ENCODE measurements at regions not wholly inside any gene's neighbourhood (a gene's known extent, or its start where the extent isn't known, plus 50 kb on each side); places are given as distances from the start of the nearest gene placed in this dataset.

DNA sequence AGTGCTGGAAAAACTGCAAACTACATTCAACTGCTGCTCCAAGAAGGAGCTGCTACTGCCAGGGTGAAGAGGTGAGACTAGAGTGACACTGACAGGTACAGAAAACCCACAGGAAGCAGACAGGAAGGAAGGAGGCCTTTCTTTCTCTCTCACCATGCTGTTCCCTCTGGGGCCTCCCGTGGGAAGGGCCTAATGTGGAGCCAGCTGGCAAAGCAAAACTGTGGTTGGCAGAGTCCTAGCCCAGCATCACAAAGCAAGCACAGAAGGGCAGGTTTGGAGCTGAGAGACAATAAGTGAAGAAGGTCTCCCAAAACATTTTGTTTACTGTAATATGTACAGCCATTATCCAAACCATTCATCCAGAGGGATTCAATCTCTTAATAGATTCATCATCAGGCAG is 122.5 kb upstream of the MAX start:
- no peak for DNase-seq (ENCODE audit: low spot score)

DNA sequence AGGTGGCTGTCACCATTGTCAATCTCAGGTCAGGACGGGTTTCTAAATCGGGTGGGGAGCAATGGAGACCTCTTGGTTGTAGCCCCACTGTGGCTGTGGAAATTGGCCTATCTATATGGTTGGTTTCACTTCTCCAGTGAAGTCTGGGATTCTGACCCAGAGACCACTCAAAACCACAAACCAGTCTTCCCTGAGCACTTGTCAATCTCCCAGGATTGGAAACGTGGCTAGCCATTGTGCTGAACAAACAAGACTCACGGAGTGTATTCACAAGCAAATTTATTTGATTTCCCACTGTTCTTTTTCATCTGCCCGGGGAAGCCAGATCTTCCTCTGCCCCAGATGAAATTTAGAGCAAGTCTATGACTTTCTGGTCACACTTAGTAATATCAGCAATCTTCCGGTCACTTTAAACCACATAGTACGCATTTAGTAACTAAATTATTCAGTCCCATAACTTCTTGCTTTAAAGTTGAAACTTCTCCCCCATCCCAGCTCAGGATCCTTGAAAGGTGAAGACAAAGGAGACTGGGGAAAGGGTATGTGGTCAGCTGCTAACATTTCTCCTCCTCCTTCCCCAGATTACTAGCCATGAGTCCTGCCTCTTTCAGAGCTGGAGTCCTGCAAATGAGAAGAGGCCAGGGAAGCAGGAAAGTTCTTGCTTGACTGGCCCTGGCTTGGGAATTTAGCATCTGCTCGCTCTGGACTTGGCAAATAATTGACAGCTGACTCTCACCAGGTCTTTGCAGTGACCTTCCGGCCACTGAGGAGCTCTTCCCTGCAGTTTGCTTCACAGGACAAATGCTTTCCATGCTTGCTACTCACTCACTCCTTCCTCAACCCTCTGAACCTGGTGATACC is 123.2 kb upstream of the MAX start:
- no peak for DNase-seq (ENCODE audit: low spot score)

DNA sequence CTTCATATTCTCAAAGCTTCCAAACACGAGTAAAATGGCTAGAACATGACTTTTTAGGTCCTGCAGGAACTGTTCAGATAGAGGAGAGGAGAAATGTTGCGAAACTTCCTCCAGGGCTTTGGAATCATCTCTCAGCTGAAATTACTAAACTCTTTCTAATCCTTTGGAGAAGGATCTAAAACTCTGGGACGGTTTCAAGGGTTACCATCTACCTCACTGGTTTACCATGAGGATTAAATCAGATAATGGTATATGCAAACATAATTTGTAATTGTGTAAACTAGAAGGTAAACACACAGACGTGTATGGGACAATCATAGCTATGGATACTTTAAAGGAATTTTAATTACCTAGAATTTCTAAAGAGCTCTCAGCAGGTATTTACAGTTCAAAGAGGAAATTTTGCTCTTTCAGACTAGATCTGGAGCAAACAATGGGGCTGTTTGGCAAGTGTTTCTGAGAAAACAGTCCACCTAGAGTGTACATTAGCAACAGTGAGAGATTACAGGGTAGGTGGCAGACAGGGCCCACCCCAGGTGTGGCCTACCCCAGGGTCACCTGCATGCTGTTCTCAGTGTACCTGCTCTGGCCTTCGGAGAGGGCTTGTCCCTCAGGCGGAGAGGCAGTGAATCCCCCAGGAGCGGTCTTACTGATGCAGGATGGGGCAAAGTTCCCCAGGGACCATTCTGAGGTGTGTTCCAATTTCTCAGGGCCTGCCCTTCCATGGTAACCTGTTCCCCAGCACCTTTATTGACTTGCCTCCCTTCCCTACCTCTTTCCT is 124.7 kb upstream of the MAX start:
- DNase-seq (ENCODE audit: low spot score) = no peak

DNA sequence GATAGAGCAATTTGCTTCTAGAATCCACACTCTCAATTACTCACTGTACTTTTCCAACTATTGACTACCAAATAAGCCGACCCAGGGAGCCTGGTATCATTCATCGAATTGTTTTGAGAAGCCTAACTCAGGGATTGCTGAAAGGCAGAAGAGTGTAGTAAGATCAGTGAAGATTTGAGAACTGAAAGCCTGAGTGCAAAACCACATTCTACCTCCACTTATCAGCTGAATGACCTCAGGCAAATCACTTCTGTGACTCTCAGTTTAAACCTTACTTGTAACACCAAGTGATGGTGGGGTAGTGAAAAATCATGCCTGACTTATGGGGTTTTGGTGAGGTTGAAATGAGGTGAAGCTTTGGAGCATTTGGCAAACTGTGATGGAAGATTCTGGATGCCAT is 126.1 kb upstream of the MAX start:
- no peak for DNase-seq (ENCODE audit: low spot score)

DNA sequence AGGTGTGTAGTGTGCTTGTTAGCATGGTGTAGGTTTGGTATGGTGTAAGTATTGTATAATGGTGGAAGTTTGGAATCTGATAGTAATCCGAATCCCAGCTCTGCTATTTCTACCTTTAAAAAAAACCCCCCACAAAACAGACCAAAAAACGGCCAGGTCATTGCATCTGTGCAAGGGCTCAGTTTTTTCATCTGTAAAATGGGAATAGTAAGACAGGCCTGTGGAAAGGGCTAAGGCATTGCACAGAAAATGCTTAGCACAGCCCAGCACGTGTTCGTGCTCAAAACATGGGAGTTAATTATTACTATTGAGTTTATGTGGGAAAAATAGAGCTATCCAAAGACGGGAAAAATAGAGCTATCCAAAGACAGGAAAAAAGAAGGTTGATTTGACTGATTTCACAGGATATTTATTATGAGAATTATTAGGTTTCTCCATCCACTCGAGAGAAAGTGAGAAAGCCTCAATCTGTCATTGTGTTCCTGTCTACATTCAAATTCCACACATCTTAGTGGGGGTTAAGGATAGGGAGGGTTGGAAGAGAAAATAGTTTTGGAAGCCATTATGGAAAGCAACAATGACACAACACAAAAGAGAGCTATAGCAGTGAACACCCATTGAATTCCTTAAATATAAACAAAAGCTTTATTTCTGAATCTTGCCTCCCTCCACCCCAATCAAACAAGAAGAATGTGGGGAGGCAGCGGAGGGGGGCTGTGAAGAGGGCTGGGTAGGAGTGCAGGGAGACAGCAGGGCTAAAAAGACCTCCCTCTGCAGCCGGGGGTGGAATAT is 126.8 kb upstream of the MAX start:
- no peak for DNase-seq (ENCODE audit: low spot score)

DNA sequence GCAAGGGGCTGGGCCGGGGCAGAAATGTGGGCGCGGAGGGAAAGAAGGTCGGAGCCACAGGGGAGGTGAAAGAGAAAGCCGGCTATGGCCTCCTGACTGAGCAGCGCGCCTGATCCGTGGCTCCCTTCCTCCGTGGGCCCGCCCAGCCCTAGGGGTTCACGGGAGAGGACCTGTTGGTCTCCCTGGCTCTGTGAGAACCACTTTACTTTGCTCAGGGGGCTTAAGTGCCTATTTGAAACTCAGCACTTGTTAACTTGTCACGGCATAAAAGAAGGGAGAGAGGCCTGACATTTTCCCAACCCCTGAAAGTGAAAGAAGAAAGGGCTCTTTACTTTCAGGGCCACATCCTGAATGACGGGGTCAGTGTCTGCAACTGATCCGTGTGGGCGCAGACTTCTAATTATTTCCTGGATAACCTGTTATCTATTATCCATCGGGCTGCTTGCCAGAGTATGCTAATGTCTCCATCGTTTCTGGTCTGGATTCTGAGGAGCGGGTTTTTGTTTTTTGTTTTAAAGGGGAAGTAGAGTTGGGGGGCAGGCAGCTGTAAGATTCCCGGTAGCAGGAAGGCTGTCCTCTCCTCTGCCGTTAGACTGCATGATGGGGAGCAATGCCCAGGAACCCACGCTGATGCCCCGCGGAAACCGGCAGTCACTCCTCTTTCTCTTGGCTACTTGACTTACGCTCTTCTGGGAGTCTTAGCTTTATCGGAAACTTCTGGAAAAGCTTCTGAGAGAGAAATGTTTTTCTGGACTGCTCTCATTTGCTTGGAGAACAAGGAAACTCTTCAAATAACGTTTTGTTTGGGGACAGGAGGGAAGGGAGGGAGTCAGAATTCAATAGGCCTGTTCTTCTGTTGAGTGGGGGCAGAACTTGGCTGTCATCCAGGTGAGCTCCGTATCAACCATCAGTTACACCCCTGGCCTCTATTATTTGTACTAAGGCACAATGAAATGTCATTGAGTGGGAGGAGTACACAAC is 127.7 kb upstream of the MAX start:
- peak; percentile 75 for DNase-seq (ENCODE audit: low spot score)

DNA sequence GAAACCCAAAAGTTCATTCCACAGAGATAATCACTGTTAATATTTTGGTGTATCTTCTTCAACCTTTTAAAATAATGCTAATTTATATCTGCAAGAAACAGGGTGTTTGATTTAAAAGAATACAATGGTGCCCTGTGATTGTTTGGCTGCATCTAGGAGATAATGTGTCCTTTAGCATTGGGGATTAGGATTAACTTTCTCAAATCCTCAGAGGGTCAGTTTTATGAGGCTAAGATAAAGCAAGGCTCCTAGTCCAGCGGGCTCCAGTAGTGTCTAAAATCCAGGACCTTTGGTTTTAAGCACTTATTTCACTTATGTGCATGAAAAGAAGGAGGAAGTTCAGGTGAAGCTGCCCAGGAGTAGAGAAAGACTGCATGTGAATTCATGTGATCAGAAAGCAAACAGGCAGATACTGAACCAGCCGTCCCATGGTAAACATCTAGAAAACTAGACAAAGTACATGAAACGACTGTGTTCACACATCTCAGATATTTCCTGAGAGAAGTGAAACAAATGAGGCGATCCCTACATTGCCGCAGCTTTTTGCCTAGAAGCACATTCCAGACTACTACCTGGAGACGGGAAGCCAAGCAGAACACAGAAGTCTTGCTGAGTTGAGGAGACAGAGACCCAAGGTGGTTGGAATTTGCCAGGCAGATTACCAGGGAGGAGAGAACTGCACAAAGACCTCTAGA is 129.1 kb upstream of the MAX start:
- no peak for DNase-seq (ENCODE audit: low spot score)

DNA sequence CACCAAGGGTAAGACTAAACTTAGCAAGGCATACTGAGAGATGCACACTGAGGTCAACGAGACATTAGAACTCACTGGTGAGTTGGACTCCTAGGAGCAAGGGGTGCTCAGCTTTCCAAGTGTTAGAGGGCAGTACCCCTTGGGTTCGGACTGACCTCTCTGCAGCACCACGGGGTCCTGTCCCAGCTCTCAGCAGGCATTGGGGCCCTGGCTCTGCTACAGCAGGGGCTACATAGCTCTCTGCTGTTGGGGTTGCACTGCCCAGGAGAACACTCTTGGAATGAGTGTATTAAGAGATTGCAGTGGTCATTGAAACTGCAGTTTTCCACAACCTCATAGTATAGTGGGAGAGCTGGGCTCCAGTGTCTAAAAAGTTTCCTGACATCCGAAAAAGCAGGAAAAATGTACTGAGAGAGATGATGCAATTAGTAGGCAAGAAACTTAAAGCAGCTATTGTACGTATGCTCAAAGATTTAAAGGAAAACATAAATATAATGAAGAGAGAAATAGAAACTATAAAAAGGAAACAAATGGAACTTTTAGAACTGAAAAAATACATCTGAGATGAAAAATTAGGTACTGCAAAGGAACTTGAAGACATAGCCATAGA is 132.5 kb upstream of the MAX start:
- DNase-seq (ENCODE audit: low spot score) = no peak

DNA sequence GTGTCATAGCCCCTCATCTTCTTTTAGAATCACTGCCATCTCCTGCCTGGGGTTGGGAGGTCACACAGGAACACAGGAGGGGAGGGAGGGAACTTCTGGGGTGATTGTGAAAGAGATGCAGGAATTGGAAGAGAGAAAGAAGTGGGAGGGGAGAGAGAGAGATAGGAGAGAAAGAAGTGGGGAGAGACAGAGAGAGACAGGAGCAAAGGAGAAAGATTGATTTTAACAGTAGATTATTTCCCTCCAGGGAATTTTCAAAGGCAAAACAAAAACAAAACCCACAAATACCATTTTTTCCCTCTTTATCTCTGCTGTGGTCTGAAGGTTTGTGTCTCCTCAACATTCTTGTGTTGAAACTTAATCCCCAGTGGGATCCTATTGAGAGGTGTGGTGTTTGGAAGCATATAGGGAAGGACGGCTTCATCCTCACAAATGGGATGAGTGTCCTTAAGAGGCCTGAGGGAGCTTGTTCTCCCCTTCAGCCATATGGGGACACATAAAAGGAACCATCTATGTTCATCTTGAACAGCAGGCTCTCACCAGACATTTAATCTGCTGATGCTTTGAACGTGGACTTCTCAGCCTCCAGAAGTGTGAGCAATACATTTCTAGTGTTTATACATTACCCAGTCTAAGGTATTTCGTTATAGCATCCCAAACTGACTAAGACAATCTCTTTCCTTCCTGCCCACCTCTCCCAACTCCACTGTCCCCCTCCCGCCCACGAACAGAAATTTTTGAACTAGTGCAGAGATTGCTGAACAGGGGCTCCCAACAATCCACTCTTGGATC is 134.9 kb upstream of the MAX start:
- no peak for DNase-seq (ENCODE audit: low spot score)

DNA sequence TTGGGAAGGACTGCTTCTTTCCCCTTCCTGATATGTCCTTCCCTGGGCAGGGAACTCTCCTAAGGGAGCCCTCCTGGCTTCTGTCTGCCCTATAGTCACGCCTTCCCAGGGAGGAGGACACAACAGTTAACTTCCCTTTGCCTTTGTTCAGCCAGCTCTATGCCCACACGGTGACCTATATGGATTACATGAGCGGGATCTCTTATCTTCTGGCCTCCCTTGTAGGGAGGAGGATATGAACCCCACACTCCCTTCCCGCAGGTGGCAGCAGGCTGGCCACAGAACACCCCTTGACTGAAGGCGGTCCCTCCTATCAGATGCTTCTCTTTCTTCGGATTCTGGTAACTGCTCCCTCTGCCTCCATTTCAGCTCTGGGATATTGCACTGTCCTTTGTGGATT is 135.6 kb upstream of the MAX start:
- peak; percentile 88 for DNase-seq (ENCODE audit: low spot score)

DNA sequence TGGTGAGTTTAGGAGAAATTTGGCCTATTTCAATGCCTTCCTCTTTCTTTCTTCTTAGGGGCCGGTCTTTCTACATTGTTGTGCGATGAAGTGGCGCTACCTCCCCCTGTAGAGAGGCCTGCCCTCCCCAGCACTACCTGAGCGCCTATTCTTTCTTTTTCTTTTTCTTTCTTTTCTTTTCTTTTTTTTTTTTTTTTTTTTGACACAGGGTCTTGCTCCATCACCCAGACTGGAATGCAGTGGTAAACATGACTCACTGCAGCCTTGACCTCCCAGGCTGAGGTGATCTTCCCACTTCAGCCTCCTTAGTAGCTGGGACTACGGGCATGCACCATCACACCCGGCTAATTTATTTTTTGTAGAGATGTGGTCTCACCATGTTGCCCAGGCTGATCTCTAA is 136.1 kb upstream of the MAX start:
- DNase-seq (ENCODE audit: low spot score) = no peak

DNA sequence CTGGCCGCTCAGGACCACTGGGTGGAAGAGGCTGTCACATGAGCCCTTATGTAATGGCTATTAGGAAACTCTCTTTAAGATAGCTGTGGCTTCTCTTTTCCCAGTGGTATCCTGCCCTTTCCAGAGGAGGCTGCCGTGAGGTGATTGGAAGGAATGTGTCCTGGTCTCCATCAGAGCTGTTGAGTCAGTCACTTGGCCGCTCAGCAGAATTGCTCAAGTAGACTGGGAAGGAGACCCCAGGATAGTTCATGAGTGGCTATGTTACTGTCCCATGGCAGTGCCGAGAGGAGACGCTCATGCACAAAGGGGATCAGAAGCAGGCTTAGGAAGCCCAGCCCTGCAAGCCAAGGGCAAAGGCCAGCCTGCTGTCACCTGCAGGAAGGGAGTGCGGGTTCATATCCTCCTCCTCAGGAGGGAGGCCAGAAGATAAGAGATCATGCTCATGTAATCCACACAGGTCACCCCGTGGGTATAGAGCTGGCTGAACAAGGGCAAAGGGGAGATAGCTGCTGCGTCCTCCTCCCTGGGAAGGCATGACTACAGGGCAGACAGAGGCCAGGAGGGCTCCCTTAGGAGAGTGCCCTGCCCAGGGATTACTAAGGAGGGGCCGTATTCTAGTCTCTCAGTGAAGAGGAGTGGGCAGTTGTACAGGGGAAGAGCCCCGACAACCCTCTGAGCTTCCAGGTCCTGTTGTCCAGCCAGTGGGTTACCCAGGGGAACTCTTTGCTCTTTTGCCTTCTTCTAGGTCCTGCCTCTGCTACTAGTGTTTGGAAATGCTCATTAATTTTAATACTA is 137.0 kb upstream of the MAX start:
- no peak for DNase-seq (ENCODE audit: low spot score)

DNA sequence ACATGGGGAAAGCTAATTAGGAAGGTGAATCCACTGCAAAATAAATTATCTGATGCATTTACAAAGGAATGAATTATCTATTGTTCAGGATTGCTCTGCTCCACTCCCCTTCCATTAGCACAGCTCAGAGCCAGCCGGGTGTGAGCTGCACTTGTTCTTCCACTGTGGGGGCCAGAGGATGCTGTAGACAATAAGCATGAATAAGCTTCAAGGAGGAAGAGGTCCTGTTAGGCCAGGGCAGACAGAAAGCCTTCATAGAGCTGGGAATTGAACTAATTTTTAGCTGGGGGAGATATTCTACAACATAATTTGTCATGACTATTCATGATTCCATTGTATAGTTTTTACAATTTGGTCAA is 137.6 kb upstream of the MAX start:
- DNase-seq (ENCODE audit: low spot score) = no peak

DNA sequence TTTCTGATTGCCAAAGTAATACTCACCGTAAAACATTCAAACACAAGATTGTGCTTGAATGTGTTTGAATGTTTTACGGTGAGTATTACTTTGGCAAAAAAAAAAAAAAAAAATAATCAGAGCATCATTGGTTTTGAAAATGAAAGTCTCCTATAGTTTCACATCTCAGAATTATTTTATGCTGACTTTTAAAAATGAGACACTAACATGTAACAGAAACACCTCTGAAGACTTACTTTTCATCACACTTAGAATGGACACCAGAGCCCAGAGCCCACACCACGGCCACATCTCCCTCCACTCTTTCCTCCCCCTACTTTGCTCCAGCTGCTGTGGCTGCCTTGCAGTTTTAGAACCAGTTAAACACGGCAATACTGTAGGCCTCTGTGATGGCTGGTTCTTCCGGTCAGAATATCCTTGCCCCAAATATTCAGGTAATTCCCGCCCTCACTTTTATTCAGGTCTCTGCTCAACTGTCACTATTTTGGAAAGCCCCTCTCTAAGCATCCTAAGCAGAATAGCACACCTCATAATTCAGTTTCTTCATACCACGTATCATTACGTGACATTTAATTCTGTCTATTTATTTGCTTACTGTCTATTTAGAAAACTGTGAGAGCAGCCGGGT is 138.9 kb upstream of the MAX start:
- no peak for DNase-seq (ENCODE audit: low spot score)

DNA sequence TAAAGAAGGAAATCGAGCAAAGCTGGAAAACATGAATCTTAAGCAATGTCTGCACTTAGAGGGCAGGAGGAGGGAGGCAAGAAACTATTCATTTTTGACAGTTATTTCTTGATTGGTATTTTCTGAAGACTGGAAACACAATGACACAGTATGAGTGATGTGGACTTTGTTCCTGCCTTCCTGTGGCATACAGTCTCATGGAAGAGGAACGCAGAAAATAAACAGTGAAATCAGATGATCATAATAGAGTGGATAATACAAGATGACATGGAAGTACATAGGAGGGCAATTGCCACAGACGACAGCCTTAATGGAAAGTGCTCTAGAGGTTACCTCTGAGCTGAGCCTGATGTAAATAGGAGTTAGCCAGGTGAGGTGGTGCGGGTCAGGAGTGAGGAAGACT is 140.4 kb upstream of the MAX start:
- no peak for DNase-seq (ENCODE audit: low spot score)

DNA sequence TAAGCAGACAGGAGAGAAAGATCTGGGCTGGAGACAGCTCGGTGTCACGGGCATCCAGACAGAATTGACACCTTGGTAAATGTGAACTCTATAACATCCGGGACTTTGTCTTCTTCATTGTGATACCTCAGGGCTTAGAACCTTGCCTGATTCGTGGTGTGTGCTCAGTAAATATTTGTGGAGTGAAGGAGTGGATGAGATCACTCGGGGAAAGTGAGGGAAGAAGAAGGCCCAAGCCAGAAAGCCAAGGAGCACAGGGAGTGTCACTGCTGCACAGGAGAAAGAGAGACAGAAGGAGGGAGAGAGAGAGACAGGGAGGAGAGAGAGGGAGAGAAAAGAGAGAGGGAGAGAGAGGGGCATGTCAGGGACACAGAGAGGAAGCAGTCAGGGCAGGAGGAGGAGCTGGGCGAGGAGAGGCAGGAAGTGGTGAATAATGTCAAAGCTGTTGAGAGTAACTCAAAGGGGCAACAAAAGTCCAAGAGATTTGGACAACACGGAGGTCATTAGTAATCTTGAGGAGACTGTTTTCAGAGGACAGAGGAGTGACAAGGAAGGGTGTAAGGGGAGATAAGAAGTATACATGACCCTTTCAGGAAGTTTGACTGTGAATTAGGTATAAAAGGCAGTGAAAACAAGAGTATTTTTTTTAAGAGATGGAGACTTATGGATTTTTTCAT is 141.6 kb upstream of the MAX start:
- no peak for DNase-seq (ENCODE audit: low spot score)

DNA sequence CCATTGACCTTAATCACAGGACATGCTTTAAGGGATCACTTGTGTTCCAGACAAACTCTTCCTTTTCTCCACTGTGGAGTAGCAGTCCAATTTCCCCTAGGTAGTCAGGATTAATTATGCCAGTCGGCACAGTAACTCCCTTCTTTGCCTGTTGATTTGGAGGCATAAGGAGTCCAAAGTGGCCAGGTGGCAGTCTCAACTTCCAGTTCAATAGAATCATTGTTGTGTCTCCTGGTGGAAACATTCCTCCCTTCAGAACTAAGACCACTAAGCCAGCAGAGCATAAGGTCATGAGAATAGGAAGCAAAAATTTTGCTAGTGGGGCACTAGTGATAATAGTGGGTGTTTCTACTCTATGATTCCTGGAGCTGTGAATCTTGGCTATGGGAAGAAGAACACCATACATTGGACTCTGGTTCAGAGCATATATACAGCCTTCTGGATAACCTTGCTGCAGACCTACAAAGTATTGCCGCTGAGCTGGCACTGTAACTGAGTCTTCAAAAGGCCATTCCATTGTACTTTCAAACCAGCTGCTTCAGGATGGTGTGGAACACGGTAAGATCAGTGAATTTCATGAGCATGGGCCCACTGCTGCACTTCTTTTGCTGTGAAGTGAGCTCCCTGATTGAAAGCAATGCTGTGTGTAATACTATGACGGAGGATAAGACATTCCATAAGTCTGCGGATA is 147.3 kb upstream of the MAX start:
- no peak for DNase-seq (ENCODE audit: low spot score)
